ENCODE measurements at regions not wholly inside any gene's neighbourhood (a gene's known extent, or its start where the extent isn't known, plus 50 kb on each side); places are given as distances from the start of the nearest gene placed in this dataset.

DNA sequence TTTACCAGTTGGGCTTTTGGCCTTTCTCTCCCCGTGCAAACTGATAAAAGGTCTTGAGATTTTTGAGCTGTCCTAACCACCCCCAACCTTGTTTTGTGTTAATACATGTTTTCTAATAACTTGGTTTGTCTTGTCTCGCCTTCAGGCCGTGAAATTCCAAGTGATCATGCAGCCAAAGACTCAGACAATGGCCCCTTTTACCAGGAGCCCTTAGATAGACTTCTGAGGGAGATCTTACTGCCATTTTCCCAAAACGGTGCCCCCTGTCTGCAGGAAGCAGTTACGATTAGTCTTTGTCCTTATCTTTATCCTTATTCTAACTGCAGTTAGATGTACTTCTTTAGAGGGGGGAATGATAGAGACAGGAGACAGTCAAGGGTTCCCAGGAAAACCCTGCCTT is 245.3 kb upstream of the HDX start:
- Histone ChIP-seq H3K4me1 (ENCODE audit: insufficient read depth, low read length, poor library complexity, severe bottlenecking) (no peaks in the 10 kb centered on the region), H3K36me3 (ENCODE audit: insufficient read depth, low read length) (no peaks in the 10 kb centered on the region), H4K20me1 (ENCODE audit: insufficient read depth, low read length) (no peaks in the 10 kb centered on the region), H3K27ac (ENCODE audit: low read depth, low read length, poor library complexity, severe bottlenecking) (no peak overlapping the region), H2AFZ (ENCODE audit: low read length) (no peak overlapping the region), H3K9me3 (ENCODE audit: low read length) (no peaks in the 10 kb centered on the region), H3K9me2 (ENCODE audit: insufficient read depth, low read length) (no peaks in the 10 kb centered on the region), H3K4me2 (ENCODE audit: low read length) (no peak overlapping the region), H3K79me2 (ENCODE audit: insufficient read depth, low read depth, low read length) (no peaks in the 10 kb centered on the region), H3K4me3 (ENCODE audit: low read depth, low read length, poor library complexity, severe bottlenecking) (no peak overlapping the region)
- no TSS peak for BruUV-seq (replicated peaks)
- POLR2A ChIA-PET = no interaction called here
- TF ChIP-seq EZH2phosphoT487 (IDR thresholded peaks at IDR 0.05; ENCODE audit: borderline replicate concordance, low read depth, low read length) = no peak
- TF ChIP-seq, protein P1, sequence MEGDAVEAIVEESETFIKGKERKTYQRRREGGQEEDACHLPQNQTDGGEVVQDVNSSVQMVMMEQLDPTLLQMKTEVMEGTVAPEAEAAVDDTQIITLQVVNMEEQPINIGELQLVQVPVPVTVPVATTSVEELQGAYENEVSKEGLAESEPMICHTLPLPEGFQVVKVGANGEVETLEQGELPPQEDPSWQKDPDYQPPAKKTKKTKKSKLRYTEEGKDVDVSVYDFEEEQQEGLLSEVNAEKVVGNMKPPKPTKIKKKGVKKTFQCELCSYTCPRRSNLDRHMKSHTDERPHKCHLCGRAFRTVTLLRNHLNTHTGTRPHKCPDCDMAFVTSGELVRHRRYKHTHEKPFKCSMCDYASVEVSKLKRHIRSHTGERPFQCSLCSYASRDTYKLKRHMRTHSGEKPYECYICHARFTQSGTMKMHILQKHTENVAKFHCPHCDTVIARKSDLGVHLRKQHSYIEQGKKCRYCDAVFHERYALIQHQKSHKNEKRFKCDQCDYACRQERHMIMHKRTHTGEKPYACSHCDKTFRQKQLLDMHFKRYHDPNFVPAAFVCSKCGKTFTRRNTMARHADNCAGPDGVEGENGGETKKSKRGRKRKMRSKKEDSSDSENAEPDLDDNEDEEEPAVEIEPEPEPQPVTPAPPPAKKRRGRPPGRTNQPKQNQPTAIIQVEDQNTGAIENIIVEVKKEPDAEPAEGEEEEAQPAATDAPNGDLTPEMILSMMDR (conservative IDR thresholded peaks at IDR 0.05; ENCODE audit: low read length) = no peak
- intact Hi-C loops (cut with micrococcal nuclease; ENCODE audit: unreplicated experiment) = no loop called here
- CTCF ChIA-PET (ENCODE audit: unreplicated experiment) = no interaction called here
- no peak for DNase-seq (ENCODE audit: low spot score)

GRCh38 chrX:84748965-84749656 is 246.9 kb upstream of the HDX start:
- intact Hi-C loops (cut with micrococcal nuclease; ENCODE audit: unreplicated experiment) = no loop called here
- H4K20me1 ChIP-seq (ENCODE audit: insufficient read depth, low read length) = no peaks in the 10 kb centered on the region
- DNase-seq (ENCODE audit: low spot score) = no peak
- H3K79me2 ChIP-seq (ENCODE audit: insufficient read depth, low read depth, low read length) = no peaks in the 10 kb centered on the region
- no TSS peak for BruUV-seq (replicated peaks)
- no peaks in the 10 kb centered on the region for H3K36me3 ChIP-seq (ENCODE audit: insufficient read depth, low read length)
- no peaks in the 10 kb centered on the region for H3K4me1 ChIP-seq (ENCODE audit: insufficient read depth, low read length, poor library complexity, severe bottlenecking)
- H3K27ac ChIP-seq (ENCODE audit: low read depth, low read length, poor library complexity, severe bottlenecking) = no peak overlapping the region
- TF ChIP-seq, protein P1 (conservative IDR thresholded peaks at IDR 0.05; ENCODE audit: low read length) = no peak
- TF ChIP-seq EZH2phosphoT487 (IDR thresholded peaks at IDR 0.05; ENCODE audit: borderline replicate concordance, low read depth, low read length) = no peak
- no peak overlapping the region for H3K4me3 ChIP-seq (ENCODE audit: low read depth, low read length, poor library complexity, severe bottlenecking)
- ChIA-PET POLR2A (interaction anchor here (1.9 kb wide), 1 partner anchor 9 kb away, joined by 4 read pairs; no protein-coding TSS in a partner anchor), CTCF (ENCODE audit: unreplicated experiment) (no interaction called here)
- no peaks in the 10 kb centered on the region for H3K9me2 ChIP-seq (ENCODE audit: insufficient read depth, low read length)
- no peak overlapping the region for H3K4me2 ChIP-seq (ENCODE audit: low read length)
- H2AFZ ChIP-seq (ENCODE audit: low read length) = no peak overlapping the region
- H3K9me3 ChIP-seq (ENCODE audit: low read length) = no peaks in the 10 kb centered on the region

DNA sequence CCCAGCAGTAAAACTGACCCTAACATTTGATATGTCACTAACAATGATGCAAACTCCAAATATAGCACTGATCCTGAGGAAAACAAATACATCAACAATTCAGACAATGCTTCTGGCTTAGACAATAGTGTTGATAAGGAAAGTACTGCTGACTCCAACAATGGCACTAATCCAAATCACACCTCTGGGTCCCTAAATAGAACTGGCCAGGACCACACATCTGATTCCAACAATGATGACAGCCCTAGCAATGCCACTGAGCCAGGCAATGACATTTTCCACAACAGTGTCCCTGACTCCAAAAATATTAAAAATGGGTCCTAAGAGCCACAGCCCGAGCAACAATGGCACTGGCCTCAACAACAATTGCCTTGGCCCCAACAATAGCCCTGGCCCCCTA is 243.1 kb upstream of the APOOL start:
- Histone ChIP-seq H3K9me3 (ENCODE audit: low read length) (no peaks in the 10 kb centered on the region), H3K79me2 (ENCODE audit: insufficient read depth, low read depth, low read length) (no peaks in the 10 kb centered on the region), H3K9me2 (ENCODE audit: insufficient read depth, low read length) (no peaks in the 10 kb centered on the region), H3K4me2 (ENCODE audit: low read length) (no peak overlapping the region), H3K27ac (ENCODE audit: low read depth, low read length, poor library complexity, severe bottlenecking) (no peak overlapping the region), H3K4me1 (ENCODE audit: insufficient read depth, low read length, poor library complexity, severe bottlenecking) (no peaks in the 10 kb centered on the region), H3K36me3 (ENCODE audit: insufficient read depth, low read length) (no peaks in the 10 kb centered on the region), H4K20me1 (ENCODE audit: insufficient read depth, low read length) (no peaks in the 10 kb centered on the region), H2AFZ (ENCODE audit: low read length) (no peak overlapping the region), H3K4me3 (ENCODE audit: low read depth, low read length, poor library complexity, severe bottlenecking) (no peak overlapping the region)
- ChIA-PET CTCF (ENCODE audit: unreplicated experiment) (no interaction called here), POLR2A (no interaction called here)
- intact Hi-C loops (cut with micrococcal nuclease; ENCODE audit: unreplicated experiment) = no loop called here
- DNase-seq (ENCODE audit: low spot score) = no peak
- TF ChIP-seq, protein P1 (conservative IDR thresholded peaks at IDR 0.05; ENCODE audit: low read length) = no peak
- no peak for TF ChIP-seq EZH2phosphoT487 (IDR thresholded peaks at IDR 0.05; ENCODE audit: borderline replicate concordance, low read depth, low read length)
- BruUV-seq (replicated peaks) = no TSS peak

Measured in OCI-LY7 (cell line).